ENCODE measurements at regions not wholly inside any gene's neighbourhood (a gene's known extent, or its start where the extent isn't known, plus 50 kb on each side); places are given as distances from the start of the nearest gene placed in this dataset.

- peaks cover 24% of the 10 kb centered on the region for H3K4me1 ChIP-seq (ENCODE audit: control insufficient read depth, insufficient read depth, low read length)
- 0 out of 2 replicates have a peak overlapping the region, but pooled peaks have one; percentile 98 for H2BK120ac ChIP-seq (ENCODE audit: low read depth, low read length)
- H3K14ac ChIP-seq (replicated peaks; ENCODE audit: low read depth, low read length), result peak overlapping the region; percentile 37; the same call in 1 of the 2 replicates
- in situ Hi-C loops (cut with MboI; ENCODE audit: low sequenced_read_pairs), result no loop called here
- no peak overlapping the region for H2BK15ac ChIP-seq (ENCODE audit: low read depth, low read length)
- no peak overlapping the region for H2AK9ac ChIP-seq (replicated peaks; ENCODE audit: low read depth, low read length, poor library complexity)
- no peaks in the 10 kb centered on the region for H3K36me3 ChIP-seq (ENCODE audit: control insufficient read depth, insufficient read depth, low read length)
- no peak overlapping the region for H3K4me3 ChIP-seq (ENCODE audit: insufficient read depth, low read depth, low read length)
- H4K8ac ChIP-seq (ENCODE audit: low read depth in 2 of 2, low read length in 2 of 2), result no peak overlapping the region
- POLR2A ChIA-PET (ENCODE audit: unreplicated experiment), result no interaction called here
- no peaks in the 10 kb centered on the region for H3K9me3 ChIP-seq (ENCODE audit: control insufficient read depth, insufficient read depth, low read length)
- H3K4me2 ChIP-seq (ENCODE audit: low read depth, low read length), result no peak overlapping the region
- H2BK5ac ChIP-seq (ENCODE audit: low read depth, low read length, poor library complexity, severe bottlenecking), result no peak overlapping the region
- intact Hi-C loops (cut with micrococcal nuclease), result no loop called here
- H4K20me1 ChIP-seq (ENCODE audit: insufficient read depth, low read length), result peaks cover 3% of the 10 kb centered on the region
- peak overlapping the region; percentile 64 for H2BK20ac ChIP-seq (ENCODE audit: low read depth, low read length)
- DNase-seq (no peak), ATAC-seq (ENCODE audit: low read depth) (no peak)
- H3K23ac ChIP-seq (ENCODE audit: low read depth, low read length), result no peak overlapping the region
- dilution Hi-C loops (cut with HindIII; ENCODE audit: low sequenced_read_pairs, unreplicated experiment), result no loop called here
- H4K5ac ChIP-seq (ENCODE audit: low read depth, low read length), result no peak overlapping the region
- H3K79me1 ChIP-seq (ENCODE audit: low read depth in 1 of 2, low read length in 2 of 2), result peaks cover 0 to 11% of the 10 kb centered on the region in 2 experiments; a peak in 2 of 4 replicates
- H3K27ac ChIP-seq (ENCODE audit: insufficient read depth, low read length), result no peak overlapping the region
- no peak for TF ChIP-seq NFE2L2 (IDR thresholded peaks at IDR 0.05; ENCODE audit: low read depth, low read length)
- no peak for TF ChIP-seq FOS (IDR thresholded peaks at IDR 0.05; ENCODE audit: low read depth, low read length)
- no peak for TF ChIP-seq RCOR1 (IDR thresholded peaks at IDR 0.05; ENCODE audit: insufficient replicate concordance, low read length)
- TF ChIP-seq MAZ (IDR thresholded peaks at IDR 0.05; ENCODE audit: borderline replicate concordance, low read depth, low read length), result no peak
- no peak for TF ChIP-seq ELK1 (IDR thresholded peaks at IDR 0.05; ENCODE audit: borderline replicate concordance, low read depth, low read length)
- TF ChIP-seq CHD1 (IDR thresholded peaks at IDR 0.05; ENCODE audit: low read depth, low read length), result no peak
- no peak for TF ChIP-seq BHLHE40 (IDR thresholded peaks at IDR 0.05; ENCODE audit: low read depth, low read length)
- TF ChIP-seq, protein P1, sequence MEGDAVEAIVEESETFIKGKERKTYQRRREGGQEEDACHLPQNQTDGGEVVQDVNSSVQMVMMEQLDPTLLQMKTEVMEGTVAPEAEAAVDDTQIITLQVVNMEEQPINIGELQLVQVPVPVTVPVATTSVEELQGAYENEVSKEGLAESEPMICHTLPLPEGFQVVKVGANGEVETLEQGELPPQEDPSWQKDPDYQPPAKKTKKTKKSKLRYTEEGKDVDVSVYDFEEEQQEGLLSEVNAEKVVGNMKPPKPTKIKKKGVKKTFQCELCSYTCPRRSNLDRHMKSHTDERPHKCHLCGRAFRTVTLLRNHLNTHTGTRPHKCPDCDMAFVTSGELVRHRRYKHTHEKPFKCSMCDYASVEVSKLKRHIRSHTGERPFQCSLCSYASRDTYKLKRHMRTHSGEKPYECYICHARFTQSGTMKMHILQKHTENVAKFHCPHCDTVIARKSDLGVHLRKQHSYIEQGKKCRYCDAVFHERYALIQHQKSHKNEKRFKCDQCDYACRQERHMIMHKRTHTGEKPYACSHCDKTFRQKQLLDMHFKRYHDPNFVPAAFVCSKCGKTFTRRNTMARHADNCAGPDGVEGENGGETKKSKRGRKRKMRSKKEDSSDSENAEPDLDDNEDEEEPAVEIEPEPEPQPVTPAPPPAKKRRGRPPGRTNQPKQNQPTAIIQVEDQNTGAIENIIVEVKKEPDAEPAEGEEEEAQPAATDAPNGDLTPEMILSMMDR (conservative IDR thresholded peaks at IDR 0.05; ENCODE audit: low read depth, low read length), result no peak
- TF ChIP-seq POLR2A (IDR thresholded peaks at IDR 0.05; ENCODE audit: low read depth, low read length), result no peak
- TF ChIP-seq RFX5 (IDR thresholded peaks at IDR 0.05; ENCODE audit: low read depth, low read length), result no peak
- TF ChIP-seq SMC3 (IDR thresholded peaks at IDR 0.05; ENCODE audit: low read depth, low read length), result no peak
- TF ChIP-seq, protein P2, sequence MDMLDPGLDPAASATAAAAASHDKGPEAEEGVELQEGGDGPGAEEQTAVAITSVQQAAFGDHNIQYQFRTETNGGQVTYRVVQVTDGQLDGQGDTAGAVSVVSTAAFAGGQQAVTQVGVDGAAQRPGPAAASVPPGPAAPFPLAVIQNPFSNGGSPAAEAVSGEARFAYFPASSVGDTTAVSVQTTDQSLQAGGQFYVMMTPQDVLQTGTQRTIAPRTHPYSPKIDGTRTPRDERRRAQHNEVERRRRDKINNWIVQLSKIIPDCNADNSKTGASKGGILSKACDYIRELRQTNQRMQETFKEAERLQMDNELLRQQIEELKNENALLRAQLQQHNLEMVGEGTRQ (IDR thresholded peaks at IDR 0.05; ENCODE audit: low read depth, low read length), result no peak
- no peak for TF ChIP-seq RAD21 (IDR thresholded peaks at IDR 0.05; ENCODE audit: low read length)
- TF ChIP-seq MXI1 (IDR thresholded peaks at IDR 0.05; ENCODE audit: borderline replicate concordance, low read depth, low read length), result no peak
- no peak for TF ChIP-seq CEBPB (IDR thresholded peaks at IDR 0.05; ENCODE audit: low read depth, low read length)
- TF ChIP-seq MAFK (IDR thresholded peaks at IDR 0.05; ENCODE audit: low read depth, low read length), result no peak
- H3K4ac ChIP-seq (ENCODE audit: low read depth, low read length), result peak overlapping the region; percentile 52
- no peak overlapping the region for H3K18ac ChIP-seq (ENCODE audit: low read depth, low read length)
- H3K27me3 ChIP-seq (ENCODE audit: control insufficient read depth, insufficient read depth, low read length), result no peaks in the 10 kb centered on the region
- CTCF ChIA-PET, result no interaction called here
- BruUV-seq (replicated peaks), result no TSS peak
- no peak overlapping the region for H3K56ac ChIP-seq (ENCODE audit: extremely low read depth, insufficient read depth, low read length)
- no peak overlapping the region for H3K9ac ChIP-seq (ENCODE audit: low read depth, low read length)
- no peak overlapping the region; the same call in 1 of the 2 replicates for H4K91ac ChIP-seq (ENCODE audit: insufficient read depth, low read depth, low read length)
- H3K9me1 ChIP-seq (ENCODE audit: insufficient read depth, low read length), result peaks cover 22% of the 10 kb centered on the region
- H2AFZ ChIP-seq (replicated peaks; ENCODE audit: low read length, poor library complexity), result no peak overlapping the region
- 100% methylated on average over 1 of the region's 11 CpGs; no CpG with 5 or more reads in 1 of the 2 experiments for WGBS, 2 experiments (ENCODE audit: extremely low coverage in 2 of 2, insufficient read length in 1 of 2)
- H2AK5ac ChIP-seq (ENCODE audit: low read depth, low read length), result peak overlapping the region; percentile 89
Observed at GRCh38 chr10:3470191-3470590, 297.6 kb upstream of the PITRM1 start.
